H1 (cell line): ENCODE measurements at regions not wholly inside any gene's neighbourhood (a gene's known extent, or its start where the extent isn't known, plus 50 kb on each side); places are given as distances from the start of the nearest gene placed in this dataset.

Experiments used
- CTCF ChIA-PET: fragments of 300-600 bp; sonication (Branson Sonifier 250); formaldehyde crosslinking; loops from one replicate; lab custom pipeline; 2021; ENCODE audit not compliant: partially characterized antibody; lab: Charles Lee
- POLR2A ChIA-PET: fragments of 300-600 bp; sonication (Branson Sonifier 250); formaldehyde crosslinking; loops from one replicate; lab custom pipeline; 2021; ENCODE audit warnings: inconsistent platforms; ENCODE audit not compliant: partially characterized antibody; lab: Charles Lee
- DNase-seq, 2 experiments: peaks; one replicate each; pipeline versions ENCODE4 v3.0.0 to v3.0.0-alpha.2; 2010 to 2022; ENCODE audit warnings: low spot score in 2 of 2, low read depth in 1 of 2, mixed read lengths in 1 of 2
- FAIRE-seq: peaks from 2 replicates; lab custom pipeline; 2011; peaks lifted over from hg19 to GRCh38; lab: Jason Lieb, UNC
- H2AFZ ChIP-seq: 2 replicates; pipeline ENCODE4 v1.8.1; 2012; ENCODE audit warnings: low read length, inconsistent platforms
- H2AK5ac ChIP-seq: 2 replicates; pipeline ENCODE4 v1.6.1; 2013; ENCODE audit warnings: low read depth, low read length
- H2BK120ac ChIP-seq: replicated peaks from 2 replicates; pipeline ENCODE3; 2013; ENCODE audit warnings: low read depth, low read length, inconsistent platforms
- H2BK12ac ChIP-seq: 2 replicates; pipeline ENCODE4 v1.6.1; 2013; ENCODE audit warnings: low read depth, low read length
- H2BK15ac ChIP-seq: 2 replicates; pipeline ENCODE4 v1.6.1; 2013; ENCODE audit warnings: low read length
- H2BK20ac ChIP-seq: 2 replicates; pipeline ENCODE4 v1.6.1; 2013; ENCODE audit warnings: low read length
- H2BK5ac ChIP-seq: 2 replicates; pipeline ENCODE4 v1.6.1; 2013; ENCODE audit warnings: low read depth, low read length
- H3K14ac ChIP-seq: 2 replicates; pipeline ENCODE4 v1.6.1; 2013; ENCODE audit warnings: inconsistent platforms; ENCODE audit not compliant: insufficient read length
- H3K18ac ChIP-seq: 2 replicates; pipeline ENCODE4 v1.6.1; 2013; ENCODE audit warnings: low read length; ENCODE audit errors: extremely low read depth
- H3K23ac ChIP-seq: 2 replicates; pipeline ENCODE4 v1.6.1; 2013; ENCODE audit warnings: inconsistent platforms; ENCODE audit not compliant: insufficient read length
- H3K23me2 ChIP-seq: 2 replicates; pipeline ENCODE4 v1.6.1; 2013; ENCODE audit warnings: low read depth, low read length
- H3K27ac ChIP-seq: 2 replicates; pipeline ENCODE4 v1.6.1; 2011; ENCODE audit warnings: low read depth, low read length, inconsistent platforms
- H3K27me3 ChIP-seq, 4 experiments: replicated peaks in 1 of 4; 1 replicate in 1 of 4; 2 replicates in 3 of 4; pipeline versions ENCODE4 v1.6.1 to v1.8.1; 2011 to 2013; ENCODE audit warnings: low read length in 3 of 4, mild to moderate bottlenecking in 3 of 4, inconsistent platforms in 2 of 4, mixed read lengths in 2 of 4, moderate library complexity in 1 of 4; ENCODE audit not compliant: control insufficient read depth in 3 of 4, insufficient read depth in 3 of 4; ENCODE audit errors: extremely low read depth in 1 of 4
- H3K36me3 ChIP-seq, 4 experiments: 2 replicates each; pipeline versions ENCODE4 v1.6.1 to v1.8.1; 2011 to 2013; ENCODE audit warnings: mild to moderate bottlenecking in 4 of 4, low read length in 3 of 4, moderate library complexity in 2 of 4, control low read depth in 1 of 4, inconsistent platforms in 1 of 4; ENCODE audit not compliant: insufficient read depth in 4 of 4, control insufficient read depth in 2 of 4
- H3K4ac ChIP-seq: replicated peaks from 2 replicates; pipeline ENCODE3; 2013; ENCODE audit warnings: low read length, low read depth, mixed read lengths, inconsistent platforms; ENCODE audit not compliant: insufficient read length
- H3K4me1 ChIP-seq, 4 experiments: replicated peaks in 1 of 4; 1 replicate in 1 of 4; 2 replicates in 3 of 4; pipeline versions ENCODE4 v1.6.1 to v1.8.1; 2011 to 2013; ENCODE audit warnings: low read length in 3 of 4, inconsistent platforms in 2 of 4, mixed read lengths in 1 of 4; ENCODE audit not compliant: insufficient read depth in 4 of 4, control insufficient read depth in 3 of 4
- H3K4me2 ChIP-seq, 2 experiments: 2 replicates each; pipeline versions ENCODE4 v1.6.1 to v1.8.1; 2011 to 2013; ENCODE audit warnings: low read depth in 2 of 2, low read length in 2 of 2, control low read depth in 1 of 2, inconsistent platforms in 1 of 2, mild to moderate bottlenecking in 1 of 2; ENCODE audit not compliant: insufficient read depth in 1 of 2
- H3K4me3 ChIP-seq, 4 experiments: fragments of 200-600, 300-600 bp in 1 of 4; sonication (generic), shearing (Covaris generic), sonication (Bioruptor Twin) in 1 of 4; 2 replicates each; pipeline versions ENCODE4 v1.5.1 to v1.8.1; 2011 to 2016; ENCODE audit warnings: low read length in 4 of 4, low read depth in 3 of 4, control low read depth in 2 of 4, inconsistent platforms in 2 of 4, mild to moderate bottlenecking in 2 of 4, mixed read lengths in 1 of 4, moderate library complexity in 1 of 4; ENCODE audit not compliant: insufficient read depth in 2 of 4; ENCODE audit errors: extremely low read depth in 1 of 4
- H3K56ac ChIP-seq: replicated peaks from 2 replicates; pipeline ENCODE3; 2013; ENCODE audit warnings: low read depth, mild to moderate bottlenecking, mixed read lengths, low read length, inconsistent platforms; ENCODE audit not compliant: insufficient read length
- H3K79me1 ChIP-seq: 2 replicates; pipeline ENCODE4 v1.6.1; 2013; ENCODE audit warnings: low read depth, low read length, control low read depth
- H3K79me2 ChIP-seq, 2 experiments: 2 replicates each; pipeline versions ENCODE4 v1.6.1 to v1.8.1; 2012 to 2013; ENCODE audit warnings: low read length in 2 of 2, mild to moderate bottlenecking in 2 of 2, inconsistent platforms in 1 of 2; ENCODE audit not compliant: insufficient read depth in 2 of 2, control insufficient read depth in 1 of 2
- H3K9ac ChIP-seq, 4 experiments: replicated peaks in 1 of 4; 1 replicate in 1 of 4; 2 replicates in 3 of 4; pipeline versions ENCODE4 v1.6.1 to v1.8.1; 2011 to 2013; ENCODE audit warnings: low read depth in 3 of 4, low read length in 3 of 4, control low read depth in 2 of 4, mild to moderate bottlenecking in 2 of 4, moderate library complexity in 2 of 4, inconsistent platforms in 1 of 4; ENCODE audit errors: extremely low read depth in 1 of 4
- H3K9me3 ChIP-seq, 2 experiments: 2 replicates each; pipeline versions ENCODE4 v1.6.1 to v1.8.1; 2012 to 2013; ENCODE audit warnings: mild to moderate bottlenecking in 2 of 2, moderate library complexity in 2 of 2, control low read depth in 1 of 2, inconsistent platforms in 1 of 2, low read depth in 1 of 2, low read length in 1 of 2, mixed read lengths in 1 of 2; ENCODE audit not compliant: insufficient read depth in 2 of 2
- H4K20me1 ChIP-seq, 2 experiments: replicated peaks in 1 of 2; 2 replicates each; pipeline versions ENCODE3 to v1.8.1; 2011 to 2013; ENCODE audit warnings: inconsistent platforms in 2 of 2, low read length in 2 of 2, mild to moderate bottlenecking in 1 of 2; ENCODE audit not compliant: insufficient read depth in 2 of 2, control insufficient read depth in 1 of 2
- H4K5ac ChIP-seq: 2 replicates; pipeline ENCODE4 v1.6.1; 2013; ENCODE audit warnings: low read length, low read depth, mixed read lengths, inconsistent platforms; ENCODE audit not compliant: insufficient read length
- H4K8ac ChIP-seq: 2 replicates; pipeline ENCODE4 v1.8.0; 2013; ENCODE audit warnings: mild to moderate bottlenecking, moderate library complexity, low read length, inconsistent platforms; ENCODE audit not compliant: insufficient read depth; ENCODE audit errors: extremely low read depth
- H4K91ac ChIP-seq: replicated peaks from 2 replicates; pipeline ENCODE3; 2013; ENCODE audit warnings: low read length, mixed read lengths, inconsistent platforms; ENCODE audit not compliant: insufficient read length
- EGR1 ChIP-seq: IDR thresholded peaks from 2 replicates; pipeline ENCODE4 v1.6.1; 2011; ENCODE audit warnings: low read depth, low read length, borderline replicate concordance
- JUND ChIP-seq: IDR thresholded peaks from 2 replicates; pipeline ENCODE4 v1.6.1; 2011; ENCODE audit warnings: mild to moderate bottlenecking, improper control_type of control experiment, low read length
- MAFK ChIP-seq: IDR thresholded peaks from 2 replicates; pipeline ENCODE4 v1.6.1; 2012; ENCODE audit warnings: low read depth, mild to moderate bottlenecking, improper control_type of control experiment, low read length
- SRF ChIP-seq: IDR thresholded peaks from 2 replicates; pipeline ENCODE4 v1.6.1; 2011; ENCODE audit warnings: mild to moderate bottlenecking, low read depth, low read length, moderate library complexity
- WGBS, 2 experiments: shearing (Covaris generic) in 1 of 2; methylation state at CpG; one replicate each; pipeline versions ENCODE4 v1.1.6 to v1.1.7; 2013 to 2015; ENCODE audit warnings: low lambda C conversion rate in 2 of 2, mixed read lengths in 2 of 2, inconsistent platforms in 1 of 2, low coverage in 1 of 2, missing lambda C conversion rate in 1 of 2; ENCODE audit not compliant: insufficient replicate concordance in 2 of 2, insufficient coverage in 1 of 2, insufficient read length in 1 of 2; ENCODE audit errors: extremely low coverage in 1 of 2, missing lambda C conversion rate in 1 of 2; 5-methylcytosine and 5-hydroxymethylcytosine counted together

GRCh38 chr2:150319085-150319484 lies 168.4 kb downstream of the RND3 start:
- POLR2A ChIA-PET, result no interaction called here
- Histone ChIP-seq H4K20me1 (no peaks in the 10 kb centered on the region), H3K27me3 (no peaks in the 10 kb centered on the region), H3K4me2 (no peak overlapping the region), H3K14ac (no peak overlapping the region), H3K4ac (no peak overlapping the region), H2AK5ac (no peak overlapping the region), H4K91ac (no peak overlapping the region), H2BK12ac (no peak overlapping the region), H3K23ac (no peak overlapping the region), H4K8ac (no peak overlapping the region), H2BK15ac (no peak overlapping the region), H3K4me1 (no peaks in the 10 kb centered on the region; a peak in 1 of 7 replicates), H3K4me3 (no peak overlapping the region), H2BK20ac (no peak overlapping the region), H3K56ac (no peak overlapping the region), H2AFZ (no peak overlapping the region), H4K5ac (no peak overlapping the region), H3K79me2 (no peaks in the 10 kb centered on the region), H3K9me3 (no peaks in the 10 kb centered on the region), H3K9ac (no peak overlapping the region), H2BK120ac (no peak overlapping the region), H3K18ac (no peak overlapping the region), H3K36me3 (no peaks in the 10 kb centered on the region), H3K27ac (no peak overlapping the region), H2BK5ac (no peak overlapping the region), H3K79me1 (no peaks in the 10 kb centered on the region), H3K23me2 (no peaks in the 10 kb centered on the region)
- TF ChIP-seq JUND (no peak), SRF (no peak), EGR1 (no peak), MAFK (no peak)
- FAIRE-seq, result no peak
- DNase-seq, result no peak
- CTCF ChIA-PET, result interaction anchor here (0.6 kb wide), 1 partner anchor 33 kb away, joined by 3 read pairs; no protein-coding TSS in a partner anchor
- WGBS, 2 experiments, result 87% methylated on average over 4 of the region's 4 CpGs; no CpG with 5 or more reads in 1 of the 2 experiments
